ENCODE measurements at regions not wholly inside any gene's neighbourhood (a gene's known extent, or its start where the extent isn't known, plus 50 kb on each side); places are given as distances from the start of the nearest gene placed in this dataset.

- DNase-seq (ENCODE audit: low read depth), result no peak
Measured at GRCh38 chr17:15177343-15177742, 87.8 kb downstream of the PMP22 start.

- DNase-seq (ENCODE audit: low read depth), result no peak
Measured at GRCh38 chr17:15175356-15175755, 89.8 kb downstream of the PMP22 start.

GRCh38 chr17:15171167-15172047 is 93.7 kb downstream of the PMP22 start:
- peak; percentile 64 for DNase-seq (ENCODE audit: low read depth)

GRCh38 chr17:15169676-15170075 is 95.5 kb downstream of the PMP22 start:
- no peak for DNase-seq (ENCODE audit: low read depth)

- no peak for DNase-seq (ENCODE audit: low read depth)
Measured at GRCh38 chr17:15168379-15168778, 96.7 kb downstream of the PMP22 start.

GRCh38 chr17:15161395-15161794 is 103.7 kb downstream of the PMP22 start:
- no peak for DNase-seq (ENCODE audit: low read depth)

GRCh38 chr17:15157051-15157450 is 108.1 kb downstream of the PMP22 start:
- DNase-seq (ENCODE audit: low read depth), result peak; percentile 23

- no peak for DNase-seq (ENCODE audit: low read depth)
Measured at GRCh38 chr17:15154618-15155017, 110.5 kb downstream of the PMP22 start.

- DNase-seq (ENCODE audit: low read depth), result no peak
Measured at GRCh38 chr17:15145621-15146020, 119.5 kb downstream of the PMP22 start.

GRCh38 chr17:15143524-15143923 is 121.6 kb downstream of the PMP22 start:
- no peak for DNase-seq (ENCODE audit: low read depth)

- DNase-seq (ENCODE audit: low read depth), result no peak
Measured at GRCh38 chr17:15134363-15134762, 130.8 kb downstream of the PMP22 start.

GRCh38 chr17:15133826-15134225 is 131.3 kb downstream of the PMP22 start:
- DNase-seq (ENCODE audit: low read depth), result no peak

- DNase-seq (ENCODE audit: low read depth), result no peak
Measured at GRCh38 chr17:15133143-15133542, 132.0 kb downstream of the PMP22 start.

- no peak for DNase-seq (ENCODE audit: low read depth)
Measured at GRCh38 chr17:15130426-15130825, 134.7 kb downstream of the PMP22 start.

- no peak for DNase-seq (ENCODE audit: low read depth)
Measured at GRCh38 chr17:15129986-15130385, 135.1 kb downstream of the PMP22 start.

GRCh38 chr17:15124746-15125145 is 140.4 kb downstream of the PMP22 start:
- peak; percentile 60 for DNase-seq (ENCODE audit: low read depth)

- no peak for DNase-seq (ENCODE audit: low read depth)
Measured at GRCh38 chr17:15124264-15124595, 140.9 kb downstream of the PMP22 start.

GRCh38 chr17:15123593-15124263 is 141.4 kb downstream of the PMP22 start:
- peak; percentile 97 for DNase-seq (ENCODE audit: low read depth)

- no peak for DNase-seq (ENCODE audit: low read depth)
Measured at GRCh38 chr17:15122857-15123256, 142.3 kb downstream of the PMP22 start.

- DNase-seq (ENCODE audit: low read depth), result peak; percentile 73
Measured at GRCh38 chr17:15121426-15121825, 143.7 kb downstream of the PMP22 start.

GRCh38 chr17:15119968-15120367 is 145.2 kb downstream of the PMP22 start:
- DNase-seq (ENCODE audit: low read depth), result no peak

GRCh38 chr17:15117239-15117638 is 147.9 kb downstream of the PMP22 start:
- DNase-seq (ENCODE audit: low read depth), result no peak

- DNase-seq (ENCODE audit: low read depth), result no peak
Measured at GRCh38 chr17:15112846-15113617, 152.1 kb downstream of the PMP22 start.
